HepG2 (cell line): ENCODE measurements at regions not wholly inside any gene's neighbourhood (a gene's known extent, or its start where the extent isn't known, plus 50 kb on each side); places are given as distances from the start of the nearest gene placed in this dataset.
"Not testable (repeated sequence)": the region's sequence is repeated elsewhere in the genome, so short reads cannot be mapped to it uniquely, and the experiment has no call there.

Experiments
- ATAC-seq: fragments of 200-7000 bp; cut with Tn5 transposase; 3 replicates; pipeline ENCODE4 v1.9.1; 2020; ENCODE audit warnings: mild to moderate bottlenecking, moderate library complexity
- BruUV-seq: library from RNA; stranded (reverse); fragments of 400-500 nt; replicated peaks from 2 replicates; lab custom pipeline; 2021; lab: Mats Ljungman, UMichigan
- CTCF ChIA-PET: fragments of 300-600 bp; formaldehyde crosslinking; extraction: SDS; loops from one replicate; lab custom pipeline; 2021; ENCODE audit warnings: low total read pairs, inconsistent platforms, low intra/inter-chr PET ratio; lab: Yijun Ruan, JAX
- POLR2A ChIA-PET: fragments of 350-600 bp; sonication (Branson Sonifier 250); formaldehyde crosslinking; loops from one replicate; lab custom pipeline; 2020; ENCODE audit warnings: antibody characterized with exemption, inconsistent platforms; lab: Yijun Ruan, JAX
- DNase-seq: peaks from one replicate; pipeline ENCODE4 v3.0.0-alpha.2; 2015; ENCODE audit warnings: low spot score
- FAIRE-seq: peaks from 3 replicates; lab custom pipeline; 2011; peaks lifted over from hg19 to GRCh38; lab: Jason Lieb, UNC
- H2AFZ ChIP-seq: one replicate; pipeline ENCODE4 v1.6.1; 2011; ENCODE audit warnings: low read length, inconsistent platforms
- H3K27ac ChIP-seq: fragments of 300-600 bp; 3 replicates; pipeline ENCODE4 v1.8.0; 2011; ENCODE audit warnings: mixed run types, mild to moderate bottlenecking, mixed read lengths, low read length, inconsistent platforms; ENCODE audit not compliant: insufficient read depth; ENCODE audit errors: extremely low read length
- H3K27me3 ChIP-seq, 2 experiments: fragments of 200-600 bp in 1 of 2; 2 replicates in 1 of 2; 3 replicates in 1 of 2; pipeline versions ENCODE4 v1.6.0 to v1.8.0; 2011; ENCODE audit warnings: low read length in 2 of 2, mild to moderate bottlenecking in 2 of 2, moderate library complexity in 2 of 2, inconsistent platforms in 1 of 2; ENCODE audit not compliant: insufficient read depth in 2 of 2, control insufficient read depth in 1 of 2
- H3K36me3 ChIP-seq, 2 experiments: fragments of 200-600 bp in 1 of 2; replicated peaks in 1 of 2; 2 replicates in 1 of 2; 3 replicates in 1 of 2; pipeline versions ENCODE4 v1.5.1 to v1.8.0; 2011; ENCODE audit warnings: low read length in 2 of 2, inconsistent platforms in 1 of 2; ENCODE audit not compliant: insufficient read depth in 2 of 2, control insufficient read depth in 1 of 2
- H3K4me1 ChIP-seq: 2 replicates; pipeline ENCODE4 v1.5.1; 2012; ENCODE audit warnings: low read length, inconsistent platforms; ENCODE audit not compliant: insufficient read depth
- H3K4me2 ChIP-seq: 2 replicates; pipeline ENCODE4 v1.6.0; 2011; ENCODE audit warnings: low read depth, low read length, inconsistent platforms
- H3K4me3 ChIP-seq, 3 experiments: fragments of 200-600 bp in 1 of 3; sonication (generic), shearing (Covaris generic) in 1 of 3; replicated peaks in 1 of 3; 2 replicates each; pipeline ENCODE4 v1.5.1; 2011 to 2016; ENCODE audit warnings: low read length in 3 of 3, inconsistent platforms in 2 of 3, low read depth in 2 of 3, mild to moderate bottlenecking in 2 of 3, control low read depth in 1 of 3, mixed read lengths in 1 of 3; ENCODE audit not compliant: insufficient read depth in 1 of 3
- H3K79me2 ChIP-seq: one replicate; pipeline ENCODE4 v1.6.1; 2011; ENCODE audit warnings: low read length, inconsistent platforms; ENCODE audit not compliant: insufficient read depth
- H3K9ac ChIP-seq: 2 replicates; pipeline ENCODE4 v1.6.0; 2011; ENCODE audit warnings: mild to moderate bottlenecking, low read depth, low read length, inconsistent platforms; ENCODE audit not compliant: insufficient read depth
- H3K9me3 ChIP-seq: 2 replicates; pipeline ENCODE4 v1.5.1; 2012; ENCODE audit warnings: mild to moderate bottlenecking, low read length
- H4K20me1 ChIP-seq: 2 replicates; pipeline ENCODE4 v1.6.0; 2011; ENCODE audit warnings: inconsistent platforms, mild to moderate bottlenecking, low read length, moderate library complexity; ENCODE audit not compliant: insufficient read depth
- WGBS: methylation state at CpG from one replicate; pipeline ENCODE4 v1.1.6; 2017; ENCODE audit warnings: low lambda C conversion rate; 5-methylcytosine and 5-hydroxymethylcytosine counted together
- in situ Hi-C: cut with HindIII; loops from 2 replicates; pipeline ENCODE4 v1.10.0; 2017; ENCODE audit warnings: low pct_unique_long_range_greater_than_20kb; ENCODE audit not compliant: extremely low pct_ligation_motif_present
- intact Hi-C: fragments of 100-400 bp; cut with micrococcal nuclease; formaldehyde crosslinking; loops from one replicate; pipeline ENCODE4 v1.10.0; 2022; ENCODE audit not compliant: unreplicated experiment

GRCh38 chr2:131836116-131836515 lies 308.4 kb downstream of the CCDC74A start:
- H3K36me3 ChIP-seq, H4K20me1 ChIP-seq, H3K27me3 ChIP-seq, CTCF ChIA-PET, intact Hi-C loops, H3K4me1 ChIP-seq, BruUV-seq, H3K27ac ChIP-seq, H3K79me2 ChIP-seq, in situ Hi-C loops, FAIRE-seq, H3K9me3 ChIP-seq, POLR2A ChIA-PET, H3K4me3 ChIP-seq, DNase-seq, ATAC-seq, H2AFZ ChIP-seq, H3K9ac ChIP-seq, H3K4me2 ChIP-seq: not testable (repeated sequence)
- 7% methylated on average over 7 of the region's 11 CpGs for WGBS

- H3K4me1 ChIP-seq, H4K20me1 ChIP-seq, H3K79me2 ChIP-seq, BruUV-seq, FAIRE-seq, H3K4me3 ChIP-seq, POLR2A ChIA-PET, H3K9ac ChIP-seq, H3K27me3 ChIP-seq, DNase-seq, in situ Hi-C loops, H3K9me3 ChIP-seq, H3K4me2 ChIP-seq, H2AFZ ChIP-seq, ATAC-seq, H3K36me3 ChIP-seq, H3K27ac ChIP-seq, CTCF ChIA-PET, intact Hi-C loops: not testable (repeated sequence)
- WGBS = under 1% methylated on average over 2 of the region's 2 CpGs
Observed at GRCh38 chr2:131844044-131844443, 316.4 kb downstream of the CCDC74A start.

- H3K9me3 ChIP-seq, H3K27ac ChIP-seq, H3K27me3 ChIP-seq, POLR2A ChIA-PET, BruUV-seq, DNase-seq, H3K4me3 ChIP-seq, FAIRE-seq, CTCF ChIA-PET, ATAC-seq, H3K36me3 ChIP-seq, H3K9ac ChIP-seq, in situ Hi-C loops, H3K4me1 ChIP-seq, H2AFZ ChIP-seq, H4K20me1 ChIP-seq, H3K79me2 ChIP-seq, H3K4me2 ChIP-seq, intact Hi-C loops: not testable (repeated sequence)
- WGBS = 0% methylated on average over 1 of the region's 1 CpG
Observed at GRCh38 chr2:131856202-131856601, 305.6 kb downstream of the ANKRD30BL start.
